Superior temporal gyrus (tissue), 1 donor: ENCODE measurements at regions not wholly inside any gene's neighbourhood (a gene's known extent, or its start where the extent isn't known, plus 50 kb on each side); places are given as distances from the start of the nearest gene placed in this dataset.

Experiments used
- DNase-seq: peaks from one replicate; pipeline ENCODE4 v3.0.0-alpha.2; 2016; ENCODE audit errors: extremely low spot score

DNA sequence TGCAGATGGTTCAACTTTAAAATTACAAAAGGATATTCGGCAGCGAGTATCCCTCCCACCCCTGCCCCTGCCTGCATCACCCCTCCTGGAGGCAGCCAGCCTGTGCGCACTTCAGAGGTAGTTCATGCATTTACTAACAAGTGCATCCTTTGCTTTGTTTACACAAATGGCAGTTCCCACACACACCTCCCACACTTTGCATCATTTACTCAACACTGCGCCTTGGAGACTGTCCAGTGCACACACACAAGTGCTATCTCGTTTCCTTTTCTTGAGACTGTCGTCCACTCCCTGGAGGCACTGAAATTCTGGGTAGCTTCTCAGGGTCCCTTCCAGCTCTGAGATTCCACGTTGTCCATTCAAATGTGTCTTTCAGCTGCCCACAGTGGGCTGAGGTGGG lies 53.1 kb upstream of the VSX1 start:
- DNase-seq, result no peak

DNA sequence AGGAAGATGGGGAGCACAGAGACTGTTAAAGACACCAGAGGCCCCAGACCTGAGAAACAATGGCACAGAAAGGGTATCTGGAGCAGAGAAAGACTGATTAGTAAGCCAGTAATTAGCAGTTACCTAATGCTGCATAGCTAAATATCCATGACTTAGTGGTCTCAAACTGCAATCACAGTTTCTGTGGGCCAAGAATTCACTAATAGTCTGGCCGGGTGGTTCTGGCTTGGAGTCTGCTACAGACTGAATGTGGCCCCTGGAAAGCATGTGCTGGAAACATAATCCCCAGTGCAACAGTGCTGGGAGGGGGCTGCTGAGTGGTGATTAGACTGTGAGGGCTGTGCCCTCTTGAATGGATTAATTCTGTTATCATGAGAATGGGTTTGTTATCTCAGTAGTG lies 54.1 kb upstream of the VSX1 start:
- DNase-seq, result no peak

DNA sequence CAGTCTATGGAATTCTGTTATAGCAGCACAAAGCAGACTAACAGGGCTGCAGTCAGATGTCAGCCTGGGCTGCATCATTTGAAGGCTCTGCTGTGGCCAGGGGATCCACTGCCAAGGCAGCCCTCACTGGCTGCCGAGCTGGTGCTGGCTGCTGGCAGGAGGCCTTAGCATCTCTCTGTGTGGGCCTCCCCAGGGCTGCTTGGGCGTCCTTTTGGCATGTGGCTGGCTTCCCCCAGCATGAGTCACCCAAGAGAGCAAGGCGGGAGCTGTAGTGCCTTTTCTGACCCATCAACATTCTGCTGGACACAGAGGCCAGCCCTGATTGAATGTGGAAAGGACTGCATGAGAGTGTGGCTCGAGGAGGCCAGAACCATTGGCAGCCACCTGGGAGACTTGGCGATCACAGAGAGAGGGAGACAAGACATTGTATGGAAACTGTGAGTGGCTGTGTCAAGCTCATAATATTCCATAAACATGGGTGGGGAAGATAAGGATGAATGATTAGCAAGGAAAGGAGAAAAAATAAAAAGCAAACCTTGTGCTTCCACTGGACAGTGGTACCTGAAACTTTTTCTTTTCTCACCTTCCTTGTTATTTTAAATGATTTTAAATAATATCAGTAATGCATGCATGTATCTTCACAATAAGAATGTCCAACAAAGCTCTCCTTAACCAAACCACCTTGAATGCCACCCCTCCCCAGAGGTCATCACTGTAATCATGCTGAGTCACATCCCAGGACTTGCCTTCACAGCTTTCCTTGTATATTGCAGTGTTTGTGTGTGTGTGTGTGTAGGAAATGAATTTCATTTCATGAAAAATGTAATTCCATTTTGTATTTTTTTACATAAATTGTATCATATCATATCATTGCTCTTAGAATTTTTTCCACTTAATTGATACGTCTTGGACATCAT lies 55.0 kb upstream of the VSX1 start:
- DNase-seq, result peak; percentile 60

DNA sequence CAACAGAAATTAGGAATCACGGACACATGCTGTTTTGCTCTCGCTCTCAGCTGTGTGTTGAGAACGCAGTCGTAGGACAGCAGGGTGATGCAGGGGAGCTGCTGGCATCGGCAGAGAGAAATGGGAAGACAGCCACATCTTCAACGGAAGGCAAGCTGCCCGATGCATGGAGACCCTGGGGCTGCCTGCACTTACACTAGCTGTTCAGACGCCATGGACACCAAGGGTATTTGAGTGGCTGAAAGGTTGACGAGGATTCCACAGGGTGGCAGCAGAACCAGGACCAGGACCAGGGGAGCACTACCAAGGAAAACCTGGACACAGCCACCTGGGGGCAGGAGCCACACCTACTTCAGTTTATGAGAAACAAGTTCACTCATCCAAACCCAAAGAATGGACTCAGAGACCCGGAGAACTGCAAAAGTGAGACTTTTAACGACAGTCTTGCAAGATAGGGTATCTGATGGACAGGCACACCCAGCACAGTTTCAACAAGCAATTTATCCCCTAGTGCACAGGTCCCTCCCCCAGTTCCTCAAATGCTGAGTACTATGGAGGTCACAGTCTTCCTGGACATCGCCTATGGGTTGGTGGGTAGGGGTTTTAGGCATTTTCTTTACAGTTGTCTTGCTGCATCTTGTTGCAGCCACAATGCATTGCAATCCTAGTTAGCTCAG lies 56.3 kb upstream of the ENTPD6 start:
- DNase-seq, result no peak

DNA sequence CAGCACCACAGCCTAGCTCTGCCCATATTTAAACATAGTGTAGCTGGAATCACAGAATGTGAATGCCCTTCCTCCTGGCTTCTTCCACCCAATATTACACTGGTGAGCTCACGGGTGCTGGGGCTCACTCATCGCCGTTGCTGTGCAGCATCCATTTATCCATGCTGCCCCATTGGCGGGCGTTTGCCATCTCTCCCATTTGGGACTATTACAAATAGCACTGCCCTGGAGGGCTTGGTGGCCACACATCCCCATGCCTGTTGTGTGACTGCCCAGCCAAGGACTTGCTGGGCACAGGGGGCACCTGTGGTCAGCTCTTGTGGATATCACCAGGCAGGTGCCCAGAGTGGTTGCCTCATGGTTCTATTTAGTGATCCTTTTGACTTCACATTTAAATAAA lies 54.5 kb upstream of the ENTPD6 start:
- DNase-seq, result no peak

DNA sequence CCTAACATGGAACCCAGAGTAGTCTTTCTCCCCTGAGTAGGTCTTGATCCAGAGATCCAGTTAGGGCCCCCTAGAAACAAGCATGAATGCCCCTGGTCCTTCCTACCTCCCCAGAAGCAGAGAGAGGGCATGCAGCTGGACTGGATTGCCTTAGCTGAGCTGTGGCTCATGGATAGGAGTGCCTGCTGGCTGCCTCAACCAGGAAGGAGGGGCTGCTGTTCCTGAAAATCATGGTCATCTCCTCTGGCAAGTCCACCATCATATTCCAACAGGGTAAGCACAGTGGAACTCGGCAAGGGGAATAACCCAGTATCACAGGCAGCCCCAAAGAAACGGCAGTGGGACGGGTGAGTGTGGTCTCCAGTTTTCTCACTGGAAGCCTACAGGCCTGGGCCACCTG lies 53.1 kb upstream of the ENTPD6 start:
- no peak for DNase-seq

GRCh38 chr20:25145131-25145530 lies 50.4 kb upstream of the ENTPD6 start:
- DNase-seq, result peak; percentile 77
